ENCODE measurements at regions not wholly inside any gene's neighbourhood (a gene's known extent, or its start where the extent isn't known, plus 50 kb on each side); places are given as distances from the start of the nearest gene placed in this dataset.

- no peak for DNase-seq (ENCODE audit: extremely low read depth, low read depth)
- TF ChIP-seq, protein P1, sequence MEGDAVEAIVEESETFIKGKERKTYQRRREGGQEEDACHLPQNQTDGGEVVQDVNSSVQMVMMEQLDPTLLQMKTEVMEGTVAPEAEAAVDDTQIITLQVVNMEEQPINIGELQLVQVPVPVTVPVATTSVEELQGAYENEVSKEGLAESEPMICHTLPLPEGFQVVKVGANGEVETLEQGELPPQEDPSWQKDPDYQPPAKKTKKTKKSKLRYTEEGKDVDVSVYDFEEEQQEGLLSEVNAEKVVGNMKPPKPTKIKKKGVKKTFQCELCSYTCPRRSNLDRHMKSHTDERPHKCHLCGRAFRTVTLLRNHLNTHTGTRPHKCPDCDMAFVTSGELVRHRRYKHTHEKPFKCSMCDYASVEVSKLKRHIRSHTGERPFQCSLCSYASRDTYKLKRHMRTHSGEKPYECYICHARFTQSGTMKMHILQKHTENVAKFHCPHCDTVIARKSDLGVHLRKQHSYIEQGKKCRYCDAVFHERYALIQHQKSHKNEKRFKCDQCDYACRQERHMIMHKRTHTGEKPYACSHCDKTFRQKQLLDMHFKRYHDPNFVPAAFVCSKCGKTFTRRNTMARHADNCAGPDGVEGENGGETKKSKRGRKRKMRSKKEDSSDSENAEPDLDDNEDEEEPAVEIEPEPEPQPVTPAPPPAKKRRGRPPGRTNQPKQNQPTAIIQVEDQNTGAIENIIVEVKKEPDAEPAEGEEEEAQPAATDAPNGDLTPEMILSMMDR (IDR thresholded peaks at IDR 0.05; ENCODE audit: low read depth, low read length): no peak
Measured at GRCh38 chr7:26439521-26440232, 148.0 kb downstream of the SNX10 start.

- TF ChIP-seq, protein P1 (IDR thresholded peaks at IDR 0.05; ENCODE audit: low read depth, low read length): no peak
- DNase-seq (ENCODE audit: extremely low read depth, low read depth): no peak
Measured at GRCh38 chr7:26440233-26441001, 148.8 kb downstream of the SNX10 start.

GRCh38 chr7:26441002-26441521 lies 149.4 kb downstream of the SNX10 start:
- DNase-seq (ENCODE audit: extremely low read depth, low read depth): no peak
- TF ChIP-seq, protein P1 (IDR thresholded peaks at IDR 0.05; ENCODE audit: low read depth, low read length): no peak

- DNase-seq (ENCODE audit: extremely low read depth, low read depth): no peak
- TF ChIP-seq, protein P1 (IDR thresholded peaks at IDR 0.05; ENCODE audit: low read depth, low read length): no peak
Measured at GRCh38 chr7:26441611-26442277, 150.1 kb downstream of the SNX10 start.

GRCh38 chr7:26443006-26443405 lies 151.3 kb downstream of the SNX10 start:
- TF ChIP-seq, protein P1 (IDR thresholded peaks at IDR 0.05; ENCODE audit: low read depth, low read length): no peak

GRCh38 chr7:26443751-26444150 lies 152.1 kb downstream of the SNX10 start:
- TF ChIP-seq, protein P1 (IDR thresholded peaks at IDR 0.05; ENCODE audit: low read depth, low read length): no peak
- no peak for DNase-seq (ENCODE audit: extremely low read depth, low read depth)

More at GRCh38 chr7:26443006-26443405, 151.3 kb downstream of the SNX10 start:
- DNase-seq (ENCODE audit: extremely low read depth, low read depth): no peak
